ENCODE measurements at regions not wholly inside any gene's neighbourhood (a gene's known extent, or its start where the extent isn't known, plus 50 kb on each side); places are given as distances from the start of the nearest gene placed in this dataset.

DNA sequence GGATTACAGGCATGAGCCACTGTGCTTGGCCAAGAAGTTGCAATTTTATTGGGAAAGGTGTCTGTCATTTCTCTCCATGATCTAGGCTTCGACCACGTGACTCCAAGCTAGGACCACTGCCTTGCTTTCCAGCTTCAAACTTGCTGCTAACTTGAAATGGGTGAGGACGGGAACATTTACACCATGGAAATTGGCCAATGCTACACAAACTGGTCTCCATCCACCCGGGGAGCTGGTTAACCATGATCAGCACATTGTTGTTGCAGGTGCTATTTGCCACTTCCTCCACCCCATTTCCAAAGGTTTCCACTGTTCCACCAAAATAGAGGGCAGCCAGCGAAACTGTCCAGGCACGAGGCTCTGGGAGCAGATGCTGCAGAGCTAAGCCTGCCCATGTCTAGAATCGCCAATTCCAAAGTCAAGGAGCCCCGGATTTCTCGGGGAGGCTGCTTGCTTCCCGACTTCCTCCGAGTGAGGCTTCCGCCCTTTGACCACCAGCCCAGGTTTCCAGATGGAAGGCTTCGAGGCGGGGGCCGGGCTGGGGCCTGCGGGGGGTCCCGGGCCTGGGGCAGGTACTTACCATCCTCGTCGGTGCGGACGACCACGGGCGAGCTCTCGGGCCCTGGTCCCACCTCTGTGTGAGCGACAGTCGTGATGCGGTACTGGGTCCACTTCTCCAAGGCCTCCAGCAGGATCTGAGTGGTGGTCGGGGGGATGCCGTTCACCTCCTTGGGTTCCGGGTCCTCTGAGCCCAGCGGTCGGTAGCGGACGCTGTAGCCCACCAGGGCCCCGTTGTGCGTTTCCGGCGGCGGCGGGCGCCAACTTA, 109.7 kb downstream of the PTPRS start:
- Histone ChIP-seq H3K36me3 (replicated peaks; ENCODE audit: low read depth, low read length) (no peaks in the 10 kb centered on the region), H3K27ac (ENCODE audit: low read length) (no peak overlapping the region), H3K4me2 (ENCODE audit: low read length) (no peak overlapping the region), H3K4me1 (ENCODE audit: low read length) (no peaks in the 10 kb centered on the region), H4K20me1 (ENCODE audit: insufficient read depth, low read length) (no peaks in the 10 kb centered on the region), H3K9me3 (ENCODE audit: insufficient read depth, low read length) (no peaks in the 10 kb centered on the region), H3K27me3 (ENCODE audit: low read depth, low read length) (no peaks in the 10 kb centered on the region), H2AFZ (ENCODE audit: low read depth, low read length) (no peak overlapping the region), H3K4me3 (ENCODE audit: low read length) (no peak overlapping the region), H3K9ac (ENCODE audit: low read length) (no peak overlapping the region), H3K79me2 (ENCODE audit: low read length) (no peaks in the 10 kb centered on the region)
- no peak for TF ChIP-seq EZH2phosphoT487 (IDR thresholded peaks at IDR 0.05; ENCODE audit: low read depth)
- TF ChIP-seq CTCF (IDR thresholded peaks at IDR 0.05; ENCODE audit: low read depth, low read length), result no peak

DNA sequence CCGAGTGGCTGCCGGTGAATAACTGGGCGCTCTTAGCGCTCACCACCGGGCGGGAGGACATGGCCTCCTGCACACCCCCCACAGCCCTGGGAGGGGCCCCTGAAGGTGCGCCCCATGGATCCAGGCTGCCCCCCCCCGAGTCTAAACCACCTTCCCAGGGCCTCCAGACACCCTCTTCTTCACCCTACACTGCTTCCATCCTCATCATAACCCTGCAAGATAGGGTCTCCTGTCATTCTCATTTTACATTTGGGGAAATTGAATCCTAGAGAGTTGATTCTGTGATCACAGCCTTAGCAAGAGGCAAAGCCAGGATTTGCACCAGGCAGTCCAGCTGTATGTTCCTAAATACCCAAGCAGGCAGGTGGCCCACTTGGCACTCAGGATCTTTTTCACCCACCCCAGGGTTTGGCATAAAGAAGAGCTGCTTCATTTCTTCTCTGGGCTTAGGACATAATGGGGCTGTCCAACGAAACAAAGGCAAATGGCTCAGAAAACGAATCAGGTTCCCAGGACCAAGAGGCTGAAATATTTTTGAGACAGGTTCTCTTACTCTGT, 110.8 kb downstream of the PTPRS start:
- Histone ChIP-seq H3K27ac (ENCODE audit: low read length) (no peak overlapping the region), H3K4me2 (ENCODE audit: low read length) (no peak overlapping the region), H3K4me1 (ENCODE audit: low read length) (no peaks in the 10 kb centered on the region), H4K20me1 (ENCODE audit: insufficient read depth, low read length) (no peaks in the 10 kb centered on the region), H3K79me2 (ENCODE audit: low read length) (no peaks in the 10 kb centered on the region), H3K27me3 (ENCODE audit: low read depth, low read length) (no peaks in the 10 kb centered on the region), H3K36me3 (replicated peaks; ENCODE audit: low read depth, low read length) (no peaks in the 10 kb centered on the region), H3K4me3 (ENCODE audit: low read length) (no peak overlapping the region), H3K9me3 (ENCODE audit: insufficient read depth, low read length) (no peaks in the 10 kb centered on the region), H3K9ac (ENCODE audit: low read length) (no peak overlapping the region), H2AFZ (ENCODE audit: low read depth, low read length) (no peak overlapping the region)
- TF ChIP-seq EZH2phosphoT487 (IDR thresholded peaks at IDR 0.05; ENCODE audit: low read depth) (no peak), CTCF (IDR thresholded peaks at IDR 0.05; ENCODE audit: low read depth, low read length) (no peak)

DNA sequence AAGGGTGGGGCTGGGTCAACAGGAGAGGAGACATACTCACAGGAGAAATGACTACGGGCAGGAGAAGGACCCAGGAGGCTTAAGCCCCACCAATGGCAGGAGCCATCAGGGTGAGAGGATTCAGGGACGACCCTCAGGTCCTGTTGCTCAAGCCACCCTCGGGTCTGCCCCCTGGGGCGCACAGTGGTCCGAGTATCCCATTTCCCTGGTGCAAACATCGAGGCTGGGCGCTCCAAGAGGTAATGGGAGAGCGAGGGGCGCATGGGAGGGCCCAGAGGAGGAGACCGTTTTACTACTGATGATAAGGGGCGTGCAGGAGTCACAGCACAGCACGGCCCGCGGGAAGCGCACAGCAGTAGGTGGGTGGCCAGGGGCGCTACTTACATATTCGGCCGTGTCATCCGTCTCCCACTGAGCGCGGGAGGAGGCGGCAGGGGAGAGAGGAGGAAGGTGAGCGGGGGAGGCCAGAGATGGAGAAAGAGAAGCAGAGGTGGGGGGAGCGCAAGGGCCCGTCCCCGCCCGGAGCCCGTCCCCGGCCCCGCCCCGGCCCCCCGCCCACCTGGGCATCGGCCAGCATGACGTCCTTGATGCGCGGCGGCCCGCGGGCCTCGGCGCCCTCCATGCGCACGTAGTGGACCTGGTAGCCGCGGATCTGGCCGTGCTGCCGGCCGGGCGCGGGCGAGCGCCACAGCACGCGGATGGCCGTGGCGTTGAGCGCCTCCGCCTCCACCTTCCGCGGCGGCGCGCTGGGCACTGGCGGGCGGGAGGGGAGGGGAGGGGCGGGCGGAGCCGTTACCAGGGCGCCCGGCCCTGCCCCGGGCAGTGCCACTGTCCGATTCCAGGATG, 111.5 kb downstream of the PTPRS start:
- H4K20me1 ChIP-seq (ENCODE audit: insufficient read depth, low read length), result no peaks in the 10 kb centered on the region
- no peaks in the 10 kb centered on the region for H3K27me3 ChIP-seq (ENCODE audit: low read depth, low read length)
- no peaks in the 10 kb centered on the region for H3K36me3 ChIP-seq (replicated peaks; ENCODE audit: low read depth, low read length)
- no peaks in the 10 kb centered on the region for H3K4me1 ChIP-seq (ENCODE audit: low read length)
- no peak for TF ChIP-seq EZH2phosphoT487 (IDR thresholded peaks at IDR 0.05; ENCODE audit: low read depth)
- no peak for TF ChIP-seq CTCF (IDR thresholded peaks at IDR 0.05; ENCODE audit: low read depth, low read length)
- no peak overlapping the region for H3K27ac ChIP-seq (ENCODE audit: low read length)
- no peak overlapping the region for H3K9ac ChIP-seq (ENCODE audit: low read length)
- H2AFZ ChIP-seq (ENCODE audit: low read depth, low read length), result no peak overlapping the region
- no peak overlapping the region for H3K4me3 ChIP-seq (ENCODE audit: low read length)
- H3K79me2 ChIP-seq (ENCODE audit: low read length), result no peaks in the 10 kb centered on the region
- H3K4me2 ChIP-seq (ENCODE audit: low read length), result no peak overlapping the region
- H3K9me3 ChIP-seq (ENCODE audit: insufficient read depth, low read length), result no peaks in the 10 kb centered on the region

DNA sequence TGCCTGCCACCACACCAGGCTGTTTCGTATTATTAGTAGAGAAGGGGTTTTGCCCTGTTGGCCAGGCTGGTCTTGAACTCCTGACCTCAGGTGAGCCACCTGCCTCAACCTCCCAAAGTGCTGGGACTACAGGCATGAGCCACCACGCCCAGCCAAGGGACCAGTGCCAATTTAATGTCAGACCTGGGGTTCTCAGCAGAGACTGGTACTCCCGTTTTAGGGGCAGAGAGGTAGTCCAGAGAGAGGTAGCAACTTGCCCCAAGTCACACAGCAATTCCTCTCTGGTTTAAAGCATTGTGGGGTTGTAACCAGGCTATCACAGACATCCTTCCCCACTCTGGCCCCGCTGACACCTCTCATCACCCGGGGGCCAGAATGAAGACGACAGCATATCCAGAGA, 112.1 kb downstream of the PTPRS start:
- H3K27ac ChIP-seq (ENCODE audit: low read length), result no peak overlapping the region
- H3K9me3 ChIP-seq (ENCODE audit: insufficient read depth, low read length), result no peaks in the 10 kb centered on the region
- no peak overlapping the region for H3K4me3 ChIP-seq (ENCODE audit: low read length)
- no peak overlapping the region for H2AFZ ChIP-seq (ENCODE audit: low read depth, low read length)
- H3K36me3 ChIP-seq (replicated peaks; ENCODE audit: low read depth, low read length), result no peaks in the 10 kb centered on the region
- no peak overlapping the region for H3K4me2 ChIP-seq (ENCODE audit: low read length)
- no peaks in the 10 kb centered on the region for H3K27me3 ChIP-seq (ENCODE audit: low read depth, low read length)
- no peaks in the 10 kb centered on the region for H3K4me1 ChIP-seq (ENCODE audit: low read length)
- no peaks in the 10 kb centered on the region for H4K20me1 ChIP-seq (ENCODE audit: insufficient read depth, low read length)
- no peaks in the 10 kb centered on the region for H3K79me2 ChIP-seq (ENCODE audit: low read length)
- no peak for TF ChIP-seq CTCF (IDR thresholded peaks at IDR 0.05; ENCODE audit: low read depth, low read length)
- TF ChIP-seq EZH2phosphoT487 (IDR thresholded peaks at IDR 0.05; ENCODE audit: low read depth), result no peak
- H3K9ac ChIP-seq (ENCODE audit: low read length), result no peak overlapping the region

Measured in OCI-LY3 (cell line).